ENCODE measurements at regions not wholly inside any gene's neighbourhood (a gene's known extent, or its start where the extent isn't known, plus 50 kb on each side); places are given as distances from the start of the nearest gene placed in this dataset.

GRCh38 chr5:4873652-4874051 is 266.5 kb upstream of the ADAMTS16 start:
- TF ChIP-seq CTCF (IDR thresholded peaks at IDR 0.05): no peak
- TF ChIP-seq POLR2A (IDR thresholded peaks at IDR 0.05): no peak
